ENCODE measurements at regions not wholly inside any gene's neighbourhood (a gene's known extent, or its start where the extent isn't known, plus 50 kb on each side); places are given as distances from the start of the nearest gene placed in this dataset.

GRCh38 chr21:27067226-27067625 lies 100.3 kb upstream of the ADAMTS5 start:
- Histone ChIP-seq H3K9me3 (no peaks in the 10 kb centered on the region), H3K27me3 (no peaks in the 10 kb centered on the region), H3K4me3 (no peak overlapping the region), H3K36me3 (no peaks in the 10 kb centered on the region), H3K27ac (no peak overlapping the region), H3K4me1 (no peaks in the 10 kb centered on the region)
- in situ Hi-C loops (cut with MboI; ENCODE audit: low pct_ligation_motif_present in 1 of 4, low pct_unique_long_range_greater_than_20kb in 1 of 4, low sequenced_read_pairs in 3 of 4), result no loop called here
- no peak for TF ChIP-seq POLR2AphosphoS5 (IDR thresholded peaks at IDR 0.05)
- no peak for TF ChIP-seq CTCF (IDR thresholded peaks at IDR 0.05)
- 75% methylated on average over 1 of the region's 1 CpG; no CpG with 5 or more reads in 1 of the 2 donors for WGBS, 2 donors (ENCODE audit: low coverage in 1 of 2)
- intact Hi-C loops (cut with DNase I; ENCODE audit: low total_unique reads), result loop anchor here (5.0 kb wide), 1 partner anchor 265 kb away; no protein-coding TSS in a partner anchor
- no peak for DNase-seq

- Histone ChIP-seq H3K36me3 (no peaks in the 10 kb centered on the region), H3K4me1 (no peaks in the 10 kb centered on the region), H3K27me3 (no peaks in the 10 kb centered on the region), H3K4me3 (no peak overlapping the region), H3K27ac (no peak overlapping the region), H3K9me3 (no peaks in the 10 kb centered on the region)
- 58 to 100% methylated on average over 1 of the region's 1 CpG for WGBS, 2 donors (ENCODE audit: low coverage in 1 of 2)
- no peak for TF ChIP-seq POLR2AphosphoS5 (IDR thresholded peaks at IDR 0.05)
- no peak for TF ChIP-seq POLR2A (IDR thresholded peaks at IDR 0.05)
- TF ChIP-seq CTCF (IDR thresholded peaks at IDR 0.05), result no peak
- in situ Hi-C loops (cut with MboI; ENCODE audit: low pct_ligation_motif_present in 1 of 4, low pct_unique_long_range_greater_than_20kb in 1 of 4, low sequenced_read_pairs in 3 of 4) (no loop called here), intact Hi-C loops (cut with DNase I; ENCODE audit: low total_unique reads) (no loop called here)
- no peak for DNase-seq
Observed at GRCh38 chr21:27062443-27062842, 95.6 kb upstream of the ADAMTS5 start.

- Histone ChIP-seq H3K4me1 (no peaks in the 10 kb centered on the region), H3K36me3 (no peaks in the 10 kb centered on the region), H3K27ac (no peak overlapping the region), H3K9me3 (no peaks in the 10 kb centered on the region), H3K27me3 (no peaks in the 10 kb centered on the region), H3K4me3 (no peak overlapping the region)
- no peak for DNase-seq
- in situ Hi-C loops (cut with MboI; ENCODE audit: low pct_ligation_motif_present in 1 of 4, low pct_unique_long_range_greater_than_20kb in 1 of 4, low sequenced_read_pairs in 3 of 4), result no loop called here
- intact Hi-C loops (cut with DNase I; ENCODE audit: low total_unique reads), result no loop called here
- TF ChIP-seq EP300 (IDR thresholded peaks at IDR 0.05; ENCODE audit: low read depth) (no peak), POLR2A (IDR thresholded peaks at IDR 0.05) (no peak), CTCF (IDR thresholded peaks at IDR 0.05) (no peak), POLR2AphosphoS5 (IDR thresholded peaks at IDR 0.05) (no peak)
Observed at GRCh38 chr21:27061770-27062169, 94.9 kb upstream of the ADAMTS5 start.

GRCh38 chr21:27060190-27060589 lies 93.3 kb upstream of the ADAMTS5 start:
- intact Hi-C loops (cut with DNase I; ENCODE audit: low total_unique reads) (no loop called here), in situ Hi-C loops (cut with MboI; ENCODE audit: low pct_ligation_motif_present in 1 of 4, low pct_unique_long_range_greater_than_20kb in 1 of 4, low sequenced_read_pairs in 3 of 4) (no loop called here)
- no peak overlapping the region for H3K4me3 ChIP-seq
- H3K27me3 ChIP-seq, result no peaks in the 10 kb centered on the region
- H3K36me3 ChIP-seq, result no peaks in the 10 kb centered on the region
- TF ChIP-seq EP300 (IDR thresholded peaks at IDR 0.05; ENCODE audit: low read depth), result no peak
- no peak for TF ChIP-seq CTCF (IDR thresholded peaks at IDR 0.05)
- no peak for TF ChIP-seq POLR2A (IDR thresholded peaks at IDR 0.05)
- no peak for TF ChIP-seq POLR2AphosphoS5 (IDR thresholded peaks at IDR 0.05)
- 83 to 92% methylated on average over 2 of the region's 2 CpGs for WGBS, 2 donors (ENCODE audit: low coverage in 1 of 2)
- no peaks in the 10 kb centered on the region for H3K9me3 ChIP-seq
- no peaks in the 10 kb centered on the region for H3K4me1 ChIP-seq
- H3K27ac ChIP-seq, result no peak overlapping the region
- no peak for DNase-seq

Data from transverse colon (tissue), 4 donors.